Testis (tissue), 2 donors: ENCODE measurements at regions not wholly inside any gene's neighbourhood (a gene's known extent, or its start where the extent isn't known, plus 50 kb on each side); places are given as distances from the start of the nearest gene placed in this dataset.

Experiments used
- CTCF ChIP-seq, 3 experiments: fragments of 450-650 bp in 2 of 3; fragments of 200-600 bp in 1 of 3; sonication (generic) in 1 of 3; IDR thresholded peaks; one replicate each; pipeline ENCODE4 v1.5.1; 2016 to 2019; ENCODE audit warnings: antibody characterized with exemption in 3 of 3, mild to moderate bottlenecking in 2 of 3, moderate library complexity in 1 of 3
- POLR2A ChIP-seq: fragments of 450-650 bp; IDR thresholded peaks from one replicate; pipeline ENCODE4 v1.6.1; 2017; ENCODE audit warnings: antibody characterized with exemption, mild to moderate bottlenecking, moderate library complexity

- TF ChIP-seq POLR2A (no peak), CTCF (IDR thresholded peaks at IDR 0.05) (no peak)
Observed at GRCh38 chr21:28592205-28592865, 400.3 kb downstream of the LTN1 start.
